Colon (tissue), 2 donors: ENCODE measurements at regions not wholly inside any gene's neighbourhood (a gene's known extent, or its start where the extent isn't known, plus 50 kb on each side); places are given as distances from the start of the nearest gene placed in this dataset.
"Not testable (repeated sequence)": the region's sequence is repeated elsewhere in the genome, so short reads cannot be mapped to it uniquely, and the experiment has no call there.

Experiments
- FAIRE-seq: peaks from 2 replicates; lab custom pipeline; 2012; peaks lifted over from hg19 to GRCh38; lab: Jason Lieb, UNC
- donor health status: control.
- donor health status: control.

- FAIRE-seq: no peak
Observed at GRCh38 chr2:149800624-149801542, 213.3 kb upstream of the MMADHC start.

GRCh38 chr2:149799013-149799705 lies 211.6 kb upstream of the MMADHC start:
- no peak for FAIRE-seq

GRCh38 chr2:149797030-149797429 lies 209.5 kb upstream of the MMADHC start:
- FAIRE-seq: no peak

- no peak for FAIRE-seq
Observed at GRCh38 chr2:149789549-149789948, 202.0 kb upstream of the MMADHC start.

- no peak for FAIRE-seq
Observed at GRCh38 chr2:149787206-149787605, 199.6 kb upstream of the MMADHC start.

GRCh38 chr2:149783284-149783683 lies 195.7 kb upstream of the MMADHC start:
- no peak for FAIRE-seq

- FAIRE-seq: no peak
Observed at GRCh38 chr2:149782572-149782971, 195.0 kb upstream of the MMADHC start.

- no peak for FAIRE-seq
Observed at GRCh38 chr2:149781263-149781808, 193.8 kb upstream of the MMADHC start.

- peak; percentile 38 for FAIRE-seq
Observed at GRCh38 chr2:149773006-149773405, 185.4 kb upstream of the MMADHC start.

GRCh38 chr2:149768320-149768799 lies 180.8 kb upstream of the MMADHC start:
- FAIRE-seq: no peak

GRCh38 chr2:149767516-149767974 lies 180.0 kb upstream of the MMADHC start:
- no peak for FAIRE-seq

- no peak for FAIRE-seq
Observed at GRCh38 chr2:149766339-149766738, 178.8 kb upstream of the MMADHC start.

GRCh38 chr2:149765636-149766035 lies 178.1 kb upstream of the MMADHC start:
- no peak for FAIRE-seq

GRCh38 chr2:149765003-149765402 lies 177.4 kb upstream of the MMADHC start:
- no peak for FAIRE-seq

- no peak for FAIRE-seq
Observed at GRCh38 chr2:149763358-149763757, 175.8 kb upstream of the MMADHC start.

GRCh38 chr2:149761611-149762010 lies 174.0 kb upstream of the MMADHC start:
- FAIRE-seq: no peak

- not testable (repeated sequence) for FAIRE-seq
Observed at GRCh38 chr2:149759382-149759781, 171.8 kb upstream of the MMADHC start.

- not testable (repeated sequence) for FAIRE-seq
Observed at GRCh38 chr2:149754722-149755121, 167.1 kb upstream of the MMADHC start.

- FAIRE-seq: no peak
Observed at GRCh38 chr2:149747456-149747855, 159.9 kb upstream of the MMADHC start.

GRCh38 chr2:149745396-149746230 lies 158.0 kb upstream of the MMADHC start:
- FAIRE-seq: no peak

- FAIRE-seq: no peak
Observed at GRCh38 chr2:149744865-149745264, 157.3 kb upstream of the MMADHC start.
